ENCODE measurements at regions not wholly inside any gene's neighbourhood (a gene's known extent, or its start where the extent isn't known, plus 50 kb on each side); places are given as distances from the start of the nearest gene placed in this dataset.
A peak's percentile ranks its signal among the peaks of the same experiment; 100 is the strongest.

DNA sequence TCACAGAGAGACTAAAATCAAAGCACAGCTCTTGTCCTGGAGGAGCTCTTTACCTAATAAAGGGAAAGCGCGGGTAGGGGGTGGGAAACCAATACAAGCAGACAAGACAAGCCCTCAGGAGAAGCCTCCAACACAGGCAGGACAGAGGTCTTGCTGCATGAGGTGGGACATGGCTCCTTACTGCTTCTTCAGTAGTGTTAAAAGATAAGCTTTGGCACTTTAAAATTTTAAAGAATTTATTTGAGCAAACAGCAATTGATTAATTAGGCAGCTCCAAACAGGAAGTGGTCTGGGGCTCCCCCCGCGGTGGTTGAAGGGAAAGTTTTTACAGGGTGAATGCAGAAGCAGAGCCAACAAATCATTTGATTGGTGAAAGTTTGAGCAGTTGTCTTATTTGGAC lies 50.3 kb upstream of the MACC1 start:
- DNase-seq = no peak

GRCh38 chr7:20268824-20269223 lies 51.6 kb upstream of the MACC1 start:
- DNase-seq = no peak

DNA sequence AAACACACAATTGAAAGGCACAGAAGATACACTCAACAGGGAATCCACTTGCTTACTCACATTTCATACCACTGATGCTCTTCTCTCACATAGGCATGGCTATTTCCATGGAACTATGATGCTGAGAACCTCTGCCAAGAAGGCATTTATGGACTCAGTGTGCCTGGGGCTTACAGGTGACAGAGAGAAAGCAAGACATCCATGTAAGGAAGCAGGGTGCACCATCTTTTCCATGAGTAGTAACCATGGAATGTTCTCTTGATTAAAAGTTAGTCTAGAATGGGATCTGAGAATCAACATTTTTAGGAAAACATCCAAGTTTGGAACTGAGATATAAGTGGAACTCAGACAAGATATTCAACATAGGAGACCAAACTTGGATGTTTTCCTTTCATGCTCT lies 52.5 kb upstream of the MACC1 start:
- peak in 1 of 3 donors; percentile 62 for DNase-seq

DNA sequence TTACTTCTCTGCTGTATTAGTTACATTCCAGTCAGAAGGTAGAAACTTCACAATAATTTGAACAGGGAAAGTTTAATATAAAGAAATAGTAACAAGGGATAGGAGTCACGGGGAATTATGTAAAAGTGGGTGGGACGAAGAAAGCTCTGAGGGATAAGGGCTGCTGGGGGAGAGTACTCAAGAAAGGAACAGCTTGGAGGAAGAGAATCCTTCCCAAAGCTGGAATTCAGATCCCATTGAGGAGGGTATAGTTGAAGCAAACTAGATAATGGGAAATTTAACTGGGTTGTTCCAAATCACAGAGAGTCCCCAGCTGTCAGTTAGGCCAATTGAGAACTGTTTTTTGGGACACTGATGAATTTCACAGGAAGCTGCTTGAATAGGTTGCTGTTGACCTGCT lies 53.2 kb upstream of the MACC1 start:
- DNase-seq = no peak

GRCh38 chr7:20270867-20271266 lies 53.7 kb upstream of the MACC1 start:
- peak in 1 of 3 donors; percentile 34 for DNase-seq

DNA sequence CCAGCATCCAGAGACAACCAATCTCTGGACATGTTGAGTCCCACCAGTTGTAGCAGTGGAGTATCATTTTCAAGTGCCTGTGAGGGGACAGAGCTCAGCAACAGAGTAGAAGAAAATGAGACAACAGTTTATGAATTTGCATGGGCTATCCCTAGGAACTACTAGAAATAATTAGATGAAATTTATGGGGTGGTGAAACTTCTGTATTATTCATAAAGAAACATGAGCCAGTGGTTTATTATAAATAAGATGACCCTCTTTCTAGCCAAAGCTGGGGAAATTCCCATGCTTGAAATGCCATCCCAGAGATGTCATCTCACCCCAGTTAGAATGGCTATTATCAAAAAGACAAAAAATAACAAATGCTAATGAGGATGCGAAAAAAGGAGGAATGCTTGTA lies 55.1 kb upstream of the ITGB8 start:
- no peak for DNase-seq

DNA sequence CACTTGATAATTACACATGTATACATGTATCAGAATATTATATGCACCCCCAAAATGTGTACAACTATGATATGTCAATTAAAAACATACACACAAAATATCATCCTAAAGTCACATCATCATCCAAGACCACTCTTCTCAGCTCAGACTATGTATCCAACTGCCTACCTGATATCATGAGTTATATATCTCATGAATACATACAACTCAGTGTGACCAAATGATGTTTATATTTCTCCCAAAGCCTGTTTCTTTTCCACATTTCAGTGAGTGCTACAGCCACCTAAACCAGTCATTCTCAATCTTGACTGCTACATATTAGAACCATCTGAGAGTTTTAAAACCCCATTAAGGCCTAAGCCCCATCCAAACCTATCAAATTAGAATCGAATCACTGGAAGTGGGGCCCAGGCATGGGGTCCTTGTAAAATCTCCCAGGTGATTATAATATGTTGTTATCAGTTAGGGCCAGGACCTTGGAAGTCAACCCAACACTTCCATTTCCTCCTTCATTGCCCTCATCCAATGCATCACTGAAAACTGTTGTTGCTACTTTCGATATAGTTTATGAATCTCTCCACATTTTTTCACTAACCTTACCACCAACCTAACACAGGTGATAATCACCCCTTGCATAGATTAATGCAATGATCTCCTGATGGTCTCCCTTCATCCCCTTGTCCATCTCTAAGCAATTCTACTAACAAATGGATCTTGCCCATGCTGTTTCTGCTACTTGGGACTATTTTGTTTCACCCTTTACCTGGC lies 53.8 kb upstream of the ITGB8 start:
- no peak for DNase-seq

GRCh38 chr7:20279979-20280378 lies 50.7 kb upstream of the ITGB8 start:
- DNase-seq = no peak

- peak in 2 of 3 donors; percentile 27 to 47 for DNase-seq
These were observed 50.0 kb upstream of the ITGB8 start for GRCh38 chr7:20280475-20281351.

Data from muscle of back (tissue), 3 donors.